ENCODE measurements at regions not wholly inside any gene's neighbourhood (a gene's known extent, or its start where the extent isn't known, plus 50 kb on each side); places are given as distances from the start of the nearest gene placed in this dataset.

DNA sequence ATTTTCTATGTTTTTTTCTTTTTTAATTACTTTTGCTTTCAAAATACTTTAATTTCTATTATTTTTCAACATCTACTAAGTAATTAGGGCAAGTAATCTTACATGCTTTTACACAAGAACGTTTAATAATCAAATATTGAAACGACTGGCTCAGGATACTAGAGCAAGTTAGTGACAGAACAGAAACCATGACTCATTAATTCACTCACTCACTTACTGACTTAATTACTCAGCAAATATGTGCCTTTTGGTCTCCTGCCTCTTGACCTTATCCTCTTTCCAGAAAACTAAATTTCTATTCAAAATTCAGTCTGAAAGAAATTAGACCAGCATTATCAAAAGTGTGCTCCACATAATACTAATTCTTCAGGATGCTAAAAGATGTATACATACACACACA is 314.9 kb upstream of the TEX13C start:
- TF ChIP-seq POLR2A (IDR thresholded peaks at IDR 0.05): no peak
- no peak for TF ChIP-seq CTCF (IDR thresholded peaks at IDR 0.05)

All from heart left ventricle (tissue), 13 donors.